C4-2B (cell line): ENCODE measurements at regions not wholly inside any gene's neighbourhood (a gene's known extent, or its start where the extent isn't known, plus 50 kb on each side); places are given as distances from the start of the nearest gene placed in this dataset.

Experiments used
- ZFX ChIP-seq: fragments of 450-650 bp; IDR thresholded peaks from 2 replicates; pipeline ENCODE4 v1.6.1; 2017
- TF ChIP-seq, protein P1 (sequence below): fragments of 450-650 bp; conservative IDR thresholded peaks from 2 replicates; pipeline ENCODE4 v1.5.1; 2017; ENCODE audit warnings: mild to moderate bottlenecking

GRCh38 chr10:6776170-6776569 lies 196.1 kb upstream of the PRKCQ start:
- TF ChIP-seq, protein P1, sequence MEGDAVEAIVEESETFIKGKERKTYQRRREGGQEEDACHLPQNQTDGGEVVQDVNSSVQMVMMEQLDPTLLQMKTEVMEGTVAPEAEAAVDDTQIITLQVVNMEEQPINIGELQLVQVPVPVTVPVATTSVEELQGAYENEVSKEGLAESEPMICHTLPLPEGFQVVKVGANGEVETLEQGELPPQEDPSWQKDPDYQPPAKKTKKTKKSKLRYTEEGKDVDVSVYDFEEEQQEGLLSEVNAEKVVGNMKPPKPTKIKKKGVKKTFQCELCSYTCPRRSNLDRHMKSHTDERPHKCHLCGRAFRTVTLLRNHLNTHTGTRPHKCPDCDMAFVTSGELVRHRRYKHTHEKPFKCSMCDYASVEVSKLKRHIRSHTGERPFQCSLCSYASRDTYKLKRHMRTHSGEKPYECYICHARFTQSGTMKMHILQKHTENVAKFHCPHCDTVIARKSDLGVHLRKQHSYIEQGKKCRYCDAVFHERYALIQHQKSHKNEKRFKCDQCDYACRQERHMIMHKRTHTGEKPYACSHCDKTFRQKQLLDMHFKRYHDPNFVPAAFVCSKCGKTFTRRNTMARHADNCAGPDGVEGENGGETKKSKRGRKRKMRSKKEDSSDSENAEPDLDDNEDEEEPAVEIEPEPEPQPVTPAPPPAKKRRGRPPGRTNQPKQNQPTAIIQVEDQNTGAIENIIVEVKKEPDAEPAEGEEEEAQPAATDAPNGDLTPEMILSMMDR = no peak
- no peak for TF ChIP-seq ZFX
